Epithelial cell of proximal tubule (primary cell): ENCODE measurements at regions not wholly inside any gene's neighbourhood (a gene's known extent, or its start where the extent isn't known, plus 50 kb on each side); places are given as distances from the start of the nearest gene placed in this dataset.

ENCODE experiments used
- DNase-seq: peaks from one replicate; pipeline ENCODE4 v3.0.0-alpha.2; 2011; ENCODE audit warnings: low read depth
- H3K4me3 ChIP-seq: 2 replicates; pipeline ENCODE4 v1.5.1; 2011; ENCODE audit warnings: low read depth, mild to moderate bottlenecking, low read length
- TF ChIP-seq, protein P1 (sequence below): conservative IDR thresholded peaks from 2 replicates; pipeline ENCODE4 v1.5.1; 2012; ENCODE audit warnings: low read depth, mild to moderate bottlenecking, low read length

DNA sequence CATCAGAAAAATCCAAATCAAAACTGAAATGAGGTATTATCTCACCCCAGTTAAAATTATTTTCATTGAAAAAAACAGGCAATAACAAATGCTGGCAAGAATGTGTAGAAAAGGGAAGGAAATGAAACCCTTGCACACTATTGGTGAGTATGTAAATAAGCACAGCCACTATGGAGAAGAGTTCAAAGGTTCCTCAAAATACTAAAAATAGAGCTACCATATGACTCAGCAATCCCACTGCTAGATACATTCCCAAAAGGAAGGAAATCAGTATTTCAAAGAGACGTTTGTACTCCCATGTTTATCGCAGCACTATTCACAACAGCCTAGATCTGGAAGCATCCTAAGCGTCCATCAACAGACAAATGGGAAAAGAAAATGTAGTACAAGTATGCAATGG is 932.4 kb downstream of the PCDH18 start:
- no peak overlapping the region for H3K4me3 ChIP-seq
- TF ChIP-seq, protein P1, sequence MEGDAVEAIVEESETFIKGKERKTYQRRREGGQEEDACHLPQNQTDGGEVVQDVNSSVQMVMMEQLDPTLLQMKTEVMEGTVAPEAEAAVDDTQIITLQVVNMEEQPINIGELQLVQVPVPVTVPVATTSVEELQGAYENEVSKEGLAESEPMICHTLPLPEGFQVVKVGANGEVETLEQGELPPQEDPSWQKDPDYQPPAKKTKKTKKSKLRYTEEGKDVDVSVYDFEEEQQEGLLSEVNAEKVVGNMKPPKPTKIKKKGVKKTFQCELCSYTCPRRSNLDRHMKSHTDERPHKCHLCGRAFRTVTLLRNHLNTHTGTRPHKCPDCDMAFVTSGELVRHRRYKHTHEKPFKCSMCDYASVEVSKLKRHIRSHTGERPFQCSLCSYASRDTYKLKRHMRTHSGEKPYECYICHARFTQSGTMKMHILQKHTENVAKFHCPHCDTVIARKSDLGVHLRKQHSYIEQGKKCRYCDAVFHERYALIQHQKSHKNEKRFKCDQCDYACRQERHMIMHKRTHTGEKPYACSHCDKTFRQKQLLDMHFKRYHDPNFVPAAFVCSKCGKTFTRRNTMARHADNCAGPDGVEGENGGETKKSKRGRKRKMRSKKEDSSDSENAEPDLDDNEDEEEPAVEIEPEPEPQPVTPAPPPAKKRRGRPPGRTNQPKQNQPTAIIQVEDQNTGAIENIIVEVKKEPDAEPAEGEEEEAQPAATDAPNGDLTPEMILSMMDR, result no peak
- no peak for DNase-seq

DNA sequence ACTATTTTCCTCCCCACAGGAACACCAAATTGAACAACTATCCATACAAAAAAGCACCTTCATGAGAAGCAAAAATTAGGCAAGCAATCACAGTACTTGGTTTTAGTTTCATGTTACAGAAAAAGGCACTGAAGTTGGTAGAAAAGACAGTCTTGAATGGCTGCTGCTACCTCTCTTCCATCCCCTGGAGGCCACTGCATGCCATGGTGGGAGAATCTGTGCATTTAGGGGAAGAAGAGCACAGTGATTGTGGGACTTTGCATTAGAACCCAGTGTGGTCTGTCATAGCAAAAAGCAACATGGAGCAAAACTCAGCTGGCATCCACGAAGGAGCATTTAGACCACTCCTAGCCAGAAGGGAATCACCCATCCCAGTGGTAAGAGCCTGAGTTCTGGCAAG is 941.9 kb downstream of the PCDH18 start:
- H3K4me3 ChIP-seq, result no peak overlapping the region
- no peak for DNase-seq
- TF ChIP-seq, protein P1, result no peak

DNA sequence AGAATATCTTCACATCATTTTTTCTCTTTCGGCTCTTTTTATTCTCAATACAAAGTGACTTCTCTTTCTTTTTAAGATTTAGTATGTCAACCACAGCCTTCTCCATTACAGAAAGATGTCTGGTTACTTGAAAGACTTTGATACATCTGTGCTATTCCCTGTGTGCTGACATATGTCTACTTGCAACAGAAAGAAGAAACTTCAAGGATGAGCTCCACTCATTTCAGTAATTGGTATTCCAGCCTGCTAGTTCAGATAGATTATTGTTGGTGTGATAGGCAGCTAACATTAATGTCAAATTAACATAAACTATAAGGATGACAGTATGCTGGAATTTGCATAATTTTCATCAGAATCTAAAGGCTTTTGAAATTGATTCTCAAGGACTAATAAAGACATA is 948.7 kb downstream of the PCDH18 start:
- TF ChIP-seq, protein P1, result no peak
- no peak overlapping the region for H3K4me3 ChIP-seq
- DNase-seq, result no peak

DNA sequence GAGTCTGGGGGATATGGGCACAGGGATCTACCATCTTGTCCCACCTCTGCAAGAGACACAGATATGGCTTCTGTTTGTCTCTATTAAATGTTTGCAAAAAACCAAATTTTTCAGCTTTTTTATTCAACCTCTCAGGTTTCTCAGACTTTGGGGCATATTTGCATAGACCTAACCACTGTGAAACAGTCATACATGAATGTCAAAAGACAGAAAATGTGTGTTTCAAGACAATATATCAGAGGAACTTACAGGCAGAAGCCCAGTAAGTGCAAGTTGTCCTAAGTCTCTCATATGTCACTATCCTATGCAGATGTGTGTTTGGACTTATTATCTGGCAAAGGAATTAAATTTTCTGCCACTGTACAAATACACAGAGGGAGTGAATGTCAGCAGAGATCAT is 951.2 kb downstream of the PCDH18 start:
- no peak overlapping the region for H3K4me3 ChIP-seq
- TF ChIP-seq, protein P1, result no peak
- no peak for DNase-seq

DNA sequence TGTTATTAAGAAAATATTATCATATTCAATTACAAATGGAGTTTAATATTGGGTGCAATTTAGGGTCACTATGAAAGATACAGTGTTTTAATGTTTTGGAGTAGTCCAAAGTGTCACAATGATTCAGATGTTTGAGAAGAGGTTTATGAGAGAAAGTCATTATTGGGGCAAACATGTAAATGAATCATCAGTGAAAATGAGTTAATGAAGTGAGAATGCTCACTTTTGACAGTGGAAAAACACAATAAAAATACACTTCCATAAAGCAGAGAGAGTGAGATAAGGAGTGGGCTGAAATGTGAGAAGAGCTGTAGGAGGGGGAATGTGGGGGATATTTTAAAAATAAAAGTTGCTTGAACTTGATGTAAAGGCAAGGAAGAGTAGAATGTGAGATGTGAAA is 957.1 kb downstream of the PCDH18 start:
- DNase-seq, result no peak
- TF ChIP-seq, protein P1, result no peak
- no peak overlapping the region for H3K4me3 ChIP-seq

DNA sequence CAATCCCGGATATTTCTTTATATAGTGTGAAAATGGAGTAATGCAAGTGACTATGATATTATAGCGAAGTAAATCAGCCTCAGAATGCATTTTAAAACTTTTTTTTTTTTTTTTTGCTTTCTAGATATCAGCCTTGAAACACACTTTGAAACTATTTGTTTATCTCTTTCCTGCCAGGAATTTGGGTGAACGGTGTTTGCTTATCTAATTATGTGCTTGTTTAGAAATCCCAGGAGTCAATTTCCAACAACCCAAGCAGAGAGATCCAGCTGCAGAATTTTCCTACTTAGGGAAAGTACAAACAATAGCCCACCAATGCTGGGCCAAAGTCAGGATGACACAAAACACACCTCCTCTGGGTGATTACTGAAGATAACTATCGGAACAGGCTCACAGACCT is 958.8 kb downstream of the PCDH18 start:
- TF ChIP-seq, protein P1, result no peak
- no peak overlapping the region for H3K4me3 ChIP-seq
- DNase-seq, result no peak

DNA sequence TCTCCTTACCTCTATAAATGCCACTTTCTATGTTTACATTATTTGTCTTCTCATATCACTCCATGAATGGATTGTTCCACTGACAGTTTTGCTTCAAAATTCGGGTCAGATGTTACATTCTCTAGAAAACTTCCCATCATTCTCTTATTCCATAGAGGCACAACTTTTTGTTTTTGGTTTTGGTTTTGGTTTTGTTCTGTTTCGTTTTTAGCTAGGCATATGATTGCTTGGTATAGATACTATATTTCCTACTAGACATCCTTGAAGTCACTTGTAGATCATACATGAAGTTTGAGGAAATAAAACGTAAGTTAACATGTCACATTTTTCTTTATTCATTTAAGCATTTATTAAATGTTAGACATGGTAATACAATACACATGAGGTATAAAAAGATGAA is 961.0 kb downstream of the PCDH18 start:
- TF ChIP-seq, protein P1, result no peak
- H3K4me3 ChIP-seq, result no peak overlapping the region
- no peak for DNase-seq
